ENCODE measurements at regions not wholly inside any gene's neighbourhood (a gene's known extent, or its start where the extent isn't known, plus 50 kb on each side); places are given as distances from the start of the nearest gene placed in this dataset.

DNA sequence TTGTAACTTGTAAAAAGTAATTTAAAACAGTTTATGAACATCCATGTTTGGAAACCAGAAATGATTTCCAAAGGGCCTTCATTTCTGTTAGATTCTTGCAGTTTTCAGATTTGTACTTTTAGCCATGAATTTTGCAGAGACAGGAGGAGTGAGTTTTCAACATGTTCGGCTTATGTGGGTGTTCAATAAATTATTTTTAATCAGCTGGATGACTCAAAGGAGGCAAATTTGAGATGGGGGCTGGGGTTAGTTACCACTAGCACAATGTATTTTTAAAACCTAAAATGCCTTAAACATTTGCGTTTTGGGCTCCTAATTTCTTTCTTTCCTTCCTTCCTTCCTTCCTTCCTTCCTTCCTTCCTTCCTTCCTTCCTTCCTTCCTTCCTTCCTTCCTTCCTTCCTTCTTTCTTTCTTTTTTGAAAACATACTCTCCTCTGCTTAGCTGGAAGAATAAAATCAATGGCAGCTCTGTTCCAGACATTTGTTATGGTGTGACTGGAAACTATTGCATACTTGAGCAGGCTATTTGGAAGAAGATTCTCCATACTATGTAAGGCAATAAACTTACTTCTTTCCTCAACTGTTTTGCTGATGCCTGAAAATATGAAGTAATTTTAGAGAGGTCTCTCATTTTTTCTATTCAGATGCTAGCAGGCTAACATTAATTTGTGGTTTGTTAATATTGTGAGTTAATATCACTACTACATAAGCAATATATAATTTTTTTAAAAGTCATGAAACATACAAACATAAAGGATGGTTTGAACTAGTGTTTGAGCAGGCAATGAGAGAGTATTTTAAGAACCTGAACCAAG is 394.4 kb downstream of the NYAP2 start:
- TF ChIP-seq EZH2 (IDR thresholded peaks at IDR 0.05; ENCODE audit: insufficient read depth, poor library complexity, severe bottlenecking) = no peak
- TF ChIP-seq EZH2phosphoT487 (IDR thresholded peaks at IDR 0.05; ENCODE audit: insufficient read depth, low read depth) = no peak

Measured in GM23248 (cell line).